A549 (cell line): ENCODE measurements at regions not wholly inside any gene's neighbourhood (a gene's known extent, or its start where the extent isn't known, plus 50 kb on each side); places are given as distances from the start of the nearest gene placed in this dataset.
"Not testable (repeated sequence)": the region's sequence is repeated elsewhere in the genome, so short reads cannot be mapped to it uniquely, and the experiment has no call there.

Source experiments
- ATAC-seq, 2 experiments: fragments of 200-7000 bp in 1 of 2; fragments of >200 bp in 1 of 2; cut with Nextera tagmentation in 1 of 2; cut with Tn5 transposase in 1 of 2; 3 replicates each; pipeline versions ENCODE4 v1.8.0 to v1.9.1; 2018 to 2020; ENCODE audit warnings: mild to moderate bottlenecking in 1 of 2, moderate library complexity in 1 of 2
- CTCF ChIA-PET: fragments of 300-600 bp; sonication (Branson Sonifier 250); formaldehyde crosslinking; extraction: SDS; loops from one replicate; lab custom pipeline; 2021; ENCODE audit warnings: antibody characterized with exemption, inconsistent platforms; lab: Yijun Ruan, JAX
- POLR2A ChIA-PET: fragments of 350-600 bp; formaldehyde crosslinking; extraction: SDS; loops from one replicate; lab custom pipeline; 2021; ENCODE audit warnings: antibody characterized with exemption, inconsistent platforms; lab: Yijun Ruan, JAX
- DNase-seq, 2 experiments: peaks; one replicate each; pipeline versions ENCODE4 v3.0.0 to v3.0.0-alpha.2; 2011 to 2016; ENCODE audit warnings: low read depth in 1 of 2, low spot score in 1 of 2
- FAIRE-seq: peaks from 2 replicates; lab custom pipeline; 2011; peaks lifted over from hg19 to GRCh38; lab: Jason Lieb, UNC
- H3K27ac ChIP-seq, 2 experiments: fragments of >200 bp; sonication (Bioruptor Twin); formaldehyde crosslinking; 3 replicates each; pipeline ENCODE4 v1.5.1; 2016 to 2017
- H3K4me1 ChIP-seq: fragments of >200 bp; sonication (Bioruptor Twin); formaldehyde crosslinking; 3 replicates; pipeline ENCODE4 v1.6.1; 2016
- H3K4me2 ChIP-seq: fragments of >200 bp; sonication (Bioruptor Twin); formaldehyde crosslinking; 3 replicates; pipeline ENCODE4 v1.6.1; 2016
- H3K4me3 ChIP-seq: fragments of >200 bp; sonication (Bioruptor Twin); formaldehyde crosslinking; 3 replicates; pipeline ENCODE4 v1.5.1; 2016
- H3K9me3 ChIP-seq: fragments of >200 bp; sonication (Bioruptor Twin); formaldehyde crosslinking; 3 replicates; pipeline ENCODE4 v1.6.1; 2016
- CBX2 ChIP-seq: fragments of 200-600 bp; sonication (generic); IDR thresholded peaks from 2 replicates; pipeline ENCODE4 v1.6.1; 2016; ENCODE audit warnings: low read depth, mild to moderate bottlenecking, borderline replicate concordance
- CHD4 ChIP-seq: fragments of 200-600 bp; sonication (generic); IDR thresholded peaks from 2 replicates; pipeline ENCODE4 v1.6.1; 2016; ENCODE audit warnings: antibody characterized with exemption, mild to moderate bottlenecking, borderline replicate concordance
- EHF ChIP-seq: fragments of 250-450 bp; sonication (Bioruptor Pico); IDR thresholded peaks from 2 replicates; pipeline ENCODE4 v1.5.0; 2020; ENCODE audit warnings: mild to moderate bottlenecking
- EHMT2 ChIP-seq: fragments of 200-600 bp; sonication (generic); IDR thresholded peaks from 2 replicates; pipeline ENCODE4 v1.6.1; 2016; ENCODE audit warnings: antibody characterized with exemption, low read depth, mild to moderate bottlenecking, moderate library complexity
- ESRRA ChIP-seq: fragments of 150-350 bp; IDR thresholded peaks from 2 replicates; pipeline ENCODE4 v1.6.1; 2014; ENCODE audit warnings: mild to moderate bottlenecking, low read length, borderline replicate concordance
- GATA3 ChIP-seq: IDR thresholded peaks from 2 replicates; pipeline ENCODE4 v1.6.1; 2012; ENCODE audit warnings: borderline replicate concordance
- HEYL ChIP-seq: fragments of 250-450 bp; sonication (Bioruptor Pico); IDR thresholded peaks from 2 replicates; pipeline ENCODE4 v1.8.0; 2021; ENCODE audit warnings: mild to moderate bottlenecking, moderate library complexity
- HOXA7 ChIP-seq: fragments of 250-450 bp; sonication (Bioruptor Pico); IDR thresholded peaks from 2 replicates; pipeline ENCODE4 v1.5.0; 2020; ENCODE audit warnings: mild to moderate bottlenecking, moderate library complexity
- HOXB13 ChIP-seq: fragments of 250-450 bp; sonication (Bioruptor Pico); IDR thresholded peaks from 2 replicates; pipeline ENCODE4 v1.5.0; 2020; ENCODE audit warnings: low read depth, mild to moderate bottlenecking, moderate library complexity
- JUN ChIP-seq, 2 experiments: fragments of >200 bp; sonication (Bioruptor Twin); formaldehyde crosslinking; IDR thresholded peaks; 2 replicates in 1 of 2; 3 replicates in 1 of 2; pipeline ENCODE4 v1.6.1; 2016 to 2017
- KDM1A ChIP-seq: fragments of 200-600 bp; sonication (generic); IDR thresholded peaks from 2 replicates; pipeline ENCODE4 v1.6.1; 2016; ENCODE audit warnings: low read depth, mild to moderate bottlenecking
- MAFK ChIP-seq: fragments of 450-650 bp; IDR thresholded peaks from 2 replicates; pipeline ENCODE4 v1.6.1; 2014; ENCODE audit not compliant: partially characterized antibody
- MYC ChIP-seq: IDR thresholded peaks from 2 replicates; pipeline ENCODE4 v1.6.1; 2012; ENCODE audit warnings: mild to moderate bottlenecking, inconsistent platforms, low read length, improper control_type of control experiment, borderline replicate concordance
- NFE2L2 ChIP-seq: fragments of 150-350 bp; conservative IDR thresholded peaks from 2 replicates; pipeline ENCODE4 v1.6.1; 2014; ENCODE audit warnings: low read length
- NR3C1 ChIP-seq: fragments of >200 bp; sonication (Bioruptor Twin); formaldehyde crosslinking; IDR thresholded peaks from 3 replicates; pipeline ENCODE4 v1.6.1; 2017
- POLR2A ChIP-seq: IDR thresholded peaks from 2 replicates; pipeline ENCODE4 v1.6.1; 2012; ENCODE audit warnings: mild to moderate bottlenecking, low read length
- POLR2AphosphoS2 ChIP-seq: conservative IDR thresholded peaks from 2 replicates; pipeline ENCODE4 v1.6.1; 2012; ENCODE audit warnings: low read length, improper control_type of control experiment, inconsistent platforms
- RARB ChIP-seq: fragments of 250-450 bp; sonication (Bioruptor Pico); IDR thresholded peaks from 2 replicates; pipeline ENCODE4 v1.8.0; 2021; ENCODE audit warnings: mild to moderate bottlenecking, moderate library complexity
- SREBF2 ChIP-seq: fragments of 450-650 bp; IDR thresholded peaks from 2 replicates; pipeline ENCODE4 v1.6.1; 2014; ENCODE audit warnings: mild to moderate bottlenecking, moderate library complexity
- ZC3H11A ChIP-seq: fragments of 450-650 bp; IDR thresholded peaks from 2 replicates; pipeline ENCODE4 v1.6.1; 2014; ENCODE audit warnings: antibody characterized with exemption, mild to moderate bottlenecking
- WGBS: methylation state at CpG from one replicate; pipeline ENCODE4 v1.1.6; 2017; ENCODE audit errors: missing lambda C conversion rate; 5-methylcytosine and 5-hydroxymethylcytosine counted together
- TF ChIP-seq, protein P1 (sequence below): IDR thresholded peaks from 2 replicates; pipeline ENCODE4 v1.6.1; 2012; ENCODE audit warnings: low read depth, borderline replicate concordance
- TF ChIP-seq, protein P2 (sequence below): IDR thresholded peaks from 2 replicates; pipeline ENCODE4 v1.6.1; 2012
- TF ChIP-seq, protein P3 (sequence below): fragments of 150-350 bp; IDR thresholded peaks from 2 replicates; pipeline ENCODE4 v1.6.1; 2014; ENCODE audit warnings: low read depth, mild to moderate bottlenecking, low read length
- TF ChIP-seq, protein P4 (sequence below): fragments of 450-650 bp; IDR thresholded peaks from 2 replicates; pipeline ENCODE4 v1.6.1; 2014; ENCODE audit warnings: antibody characterized with exemption

DNA sequence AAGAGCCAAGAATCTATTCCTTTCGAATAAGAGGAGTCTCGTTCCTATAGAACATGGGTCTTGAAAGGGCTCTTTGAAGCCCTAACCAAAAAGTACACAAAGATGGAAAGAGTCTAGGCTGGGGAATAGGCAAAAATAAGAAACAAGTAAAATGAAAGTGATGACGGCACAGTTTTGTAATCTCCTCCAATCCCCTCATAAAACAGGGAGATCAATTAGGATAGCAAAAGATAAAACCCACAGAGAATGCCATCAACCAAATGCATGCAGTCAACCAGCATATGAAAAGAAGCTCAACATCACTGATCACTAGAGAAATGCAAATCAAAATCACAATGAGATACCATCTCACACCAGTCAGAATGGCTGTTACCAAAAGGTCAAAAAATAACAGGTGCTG lies 122.4 kb upstream of the LSM14A start:
- ATAC-seq = no peak
- FAIRE-seq = no peak
- WGBS = 25% methylated on average over 3 of the region's 3 CpGs
- no peak overlapping the region for H3K4me2 ChIP-seq
- CTCF ChIA-PET = interaction anchor here (7.0 kb wide), 1 partner anchor 47 kb away, joined by 24 read pairs; no protein-coding TSS in a partner anchor
- POLR2A ChIA-PET = no interaction called here
- no peak for DNase-seq
- H3K4me1 ChIP-seq = no peaks in the 10 kb centered on the region
- no peaks in the 10 kb centered on the region for H3K9me3 ChIP-seq
- H3K4me3 ChIP-seq = no peak overlapping the region
- H3K27ac ChIP-seq = no peak overlapping the region
- TF ChIP-seq MAFK (peak; percentile 78), ZC3H11A (no peak)

DNA sequence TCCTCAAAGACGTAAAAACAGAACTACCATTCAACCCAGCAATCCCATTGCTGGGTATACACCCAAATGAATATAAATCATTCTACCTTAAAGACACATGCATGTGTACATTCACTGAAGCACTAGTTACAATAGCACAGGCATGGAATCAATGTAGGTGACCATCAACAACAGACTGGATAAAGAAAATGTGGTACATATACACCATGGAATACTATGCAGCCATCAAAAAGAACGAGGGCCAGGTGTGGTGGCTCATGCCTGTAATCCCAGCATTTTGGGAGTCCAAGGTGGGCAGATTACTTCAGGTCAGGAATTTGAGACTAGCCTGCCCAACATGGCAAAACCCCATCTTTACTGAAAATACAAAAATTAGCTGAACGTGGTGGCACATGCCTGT lies 121.9 kb upstream of the LSM14A start:
- H3K4me1 ChIP-seq, H3K4me3 ChIP-seq, DNase-seq, POLR2A ChIA-PET, H3K4me2 ChIP-seq, FAIRE-seq, ATAC-seq, H3K27ac ChIP-seq, H3K9me3 ChIP-seq: not testable (repeated sequence)
- CTCF ChIA-PET = interaction anchor here (1.7 to 7.0 kb wide), 2 partner anchors 9 to 46 kb away, joined by 7 to 24 read pairs; no protein-coding TSS in a partner anchor
- WGBS = 21% methylated on average over 3 of the region's 3 CpGs

DNA sequence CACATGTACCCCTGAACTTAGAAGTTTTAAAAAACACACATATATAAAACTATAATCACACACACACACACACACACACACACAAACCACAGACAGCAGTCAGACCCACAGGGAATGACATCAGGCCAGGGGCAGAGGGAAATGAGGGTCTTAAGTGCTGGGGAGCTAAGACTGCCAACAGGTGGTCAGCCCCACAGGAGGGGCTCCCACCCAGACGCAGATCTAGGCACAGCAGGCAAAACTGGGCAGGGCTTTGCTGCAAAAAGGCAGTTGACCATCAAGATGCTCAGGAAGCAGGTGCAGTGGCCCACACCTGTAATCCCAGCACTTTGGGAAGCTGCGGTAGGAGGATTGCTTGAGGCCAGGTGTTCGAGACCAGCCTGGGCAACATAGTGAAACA lies 121.0 kb upstream of the LSM14A start:
- POLR2A ChIA-PET = no interaction called here
- ATAC-seq (no peak), DNase-seq (no peak), FAIRE-seq (no peak)
- Histone ChIP-seq H3K4me3 (no peak overlapping the region), H3K4me1 (no peaks in the 10 kb centered on the region), H3K9me3 (no peaks in the 10 kb centered on the region), H3K27ac (no peak overlapping the region), H3K4me2 (no peak overlapping the region)
- whole genome bisulfite sequencing = 48% methylated on average over 3 of the region's 3 CpGs
- CTCF ChIA-PET = interaction anchor here (0.7 to 7.0 kb wide), 5 partner anchors 9 to 273 kb away, joined by 3 to 24 read pairs (median 7); no protein-coding TSS in a partner anchor
- no peak for TF ChIP-seq ZC3H11A
- TF ChIP-seq KDM1A = no peak
- TF ChIP-seq HOXA7 (CRISPR knock-in tag) = no peak
- TF ChIP-seq NFE2L2 = no peak
- no peak for TF ChIP-seq NR3C1
- no peak for TF ChIP-seq HEYL (CRISPR knock-in tag)
- TF ChIP-seq POLR2A = no peak
- TF ChIP-seq MYC = no peak
- no peak for TF ChIP-seq CHD4

DNA sequence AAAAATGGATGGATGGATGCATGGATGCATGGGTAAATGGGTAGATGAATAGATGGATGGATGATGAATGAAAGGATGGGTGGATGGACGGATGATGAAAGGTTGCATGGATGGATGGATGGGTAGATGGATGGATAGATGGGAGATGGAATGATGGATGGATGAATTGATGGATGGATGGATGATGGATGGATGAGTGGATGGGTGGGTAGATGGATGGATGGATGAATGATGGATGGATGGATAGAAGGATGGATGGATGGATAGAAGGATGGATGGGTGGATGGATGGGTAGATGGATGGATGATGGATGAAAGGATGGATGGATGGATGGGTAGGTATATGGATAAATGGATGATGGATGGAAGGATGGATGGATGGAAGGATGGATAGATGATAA lies 115.1 kb upstream of the LSM14A start:
- peaks cover 3% of the 10 kb centered on the region; the same call in 1 of the 3 replicates for H3K9me3 ChIP-seq
- ATAC-seq (no peak), FAIRE-seq (peak; percentile 77), DNase-seq (no peak)
- no peaks in the 10 kb centered on the region for H3K4me1 ChIP-seq
- ChIA-PET POLR2A (no interaction called here), CTCF (interaction anchor here (1.0 kb wide), 1 partner anchor 279 kb away, joined by 3 read pairs; no protein-coding TSS in a partner anchor)
- H3K4me2 ChIP-seq = no peak overlapping the region
- WGBS = 24% methylated on average over 1 of the region's 1 CpG
- TF ChIP-seq SREBF2 (no peak), POLR2A (0 out of 2 replicates have a peak, but pooled peaks have one; percentile 6)
- no peak overlapping the region for H3K4me3 ChIP-seq
- no peak overlapping the region for H3K27ac ChIP-seq

DNA sequence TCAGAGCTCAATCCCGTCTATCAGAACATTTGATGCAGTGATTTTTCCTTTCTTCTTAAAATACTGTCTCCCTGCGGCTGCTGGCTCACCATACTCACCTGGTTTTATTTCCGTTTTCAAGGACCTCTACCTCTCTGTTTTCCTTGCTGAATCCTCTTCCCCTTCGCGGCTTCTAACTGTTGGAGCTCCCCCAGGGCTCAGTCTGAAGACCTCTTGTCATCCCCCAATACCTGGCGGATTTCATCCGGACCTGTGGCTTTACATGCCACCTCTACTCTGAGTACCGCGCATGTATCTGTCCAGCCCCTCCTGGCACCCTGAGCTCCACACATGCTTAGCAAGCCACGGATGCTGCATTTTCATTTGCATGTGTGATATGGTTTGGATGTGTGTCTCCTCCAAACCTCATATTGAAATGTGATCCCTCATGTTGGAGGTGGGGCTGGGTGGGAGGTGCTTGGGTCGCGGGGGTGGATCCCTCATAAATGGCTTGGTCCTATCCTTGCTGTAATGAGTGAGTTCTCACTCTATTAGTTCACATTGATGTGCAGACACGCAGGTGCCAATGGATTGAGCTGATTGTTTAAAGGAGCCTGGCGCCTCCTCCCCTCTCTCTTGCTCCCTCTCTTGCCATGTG lies 106.2 kb upstream of the LSM14A start:
- POLR2A ChIA-PET = no interaction called here
- CTCF ChIA-PET = interaction anchor here (0.8 to 5.3 kb wide), 11 partner anchors 10 to 647 kb away, joined by 3 to 34 read pairs (median 4); no protein-coding TSS in a partner anchor
- DNase-seq = no peak
- TF ChIP-seq POLR2AphosphoS2 (no peak), EHMT2 (no peak), JUN (IDR thresholded peaks at IDR 0.05) (no peak), RARB (CRISPR knock-in tag) (no peak), GATA3 (no peak), MAFK (no peak), ESRRA (no peak), EHF (CRISPR knock-in tag) (no peak), MYC (no peak), CBX2 (no peak), HOXB13 (CRISPR knock-in tag) (no peak)
- TF ChIP-seq, protein P1, sequence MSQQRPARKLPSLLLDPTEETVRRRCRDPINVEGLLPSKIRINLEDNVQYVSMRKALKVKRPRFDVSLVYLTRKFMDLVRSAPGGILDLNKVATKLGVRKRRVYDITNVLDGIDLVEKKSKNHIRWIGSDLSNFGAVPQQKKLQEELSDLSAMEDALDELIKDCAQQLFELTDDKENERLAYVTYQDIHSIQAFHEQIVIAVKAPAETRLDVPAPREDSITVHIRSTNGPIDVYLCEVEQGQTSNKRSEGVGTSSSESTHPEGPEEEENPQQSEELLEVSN = no peak
- TF ChIP-seq, protein P2, sequence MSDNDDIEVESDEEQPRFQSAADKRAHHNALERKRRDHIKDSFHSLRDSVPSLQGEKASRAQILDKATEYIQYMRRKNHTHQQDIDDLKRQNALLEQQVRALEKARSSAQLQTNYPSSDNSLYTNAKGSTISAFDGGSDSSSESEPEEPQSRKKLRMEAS = no peak
- TF ChIP-seq, protein P3, sequence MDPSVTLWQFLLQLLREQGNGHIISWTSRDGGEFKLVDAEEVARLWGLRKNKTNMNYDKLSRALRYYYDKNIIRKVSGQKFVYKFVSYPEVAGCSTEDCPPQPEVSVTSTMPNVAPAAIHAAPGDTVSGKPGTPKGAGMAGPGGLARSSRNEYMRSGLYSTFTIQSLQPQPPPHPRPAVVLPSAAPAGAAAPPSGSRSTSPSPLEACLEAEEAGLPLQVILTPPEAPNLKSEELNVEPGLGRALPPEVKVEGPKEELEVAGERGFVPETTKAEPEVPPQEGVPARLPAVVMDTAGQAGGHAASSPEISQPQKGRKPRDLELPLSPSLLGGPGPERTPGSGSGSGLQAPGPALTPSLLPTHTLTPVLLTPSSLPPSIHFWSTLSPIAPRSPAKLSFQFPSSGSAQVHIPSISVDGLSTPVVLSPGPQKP = no peak
- TF ChIP-seq, protein P4, sequence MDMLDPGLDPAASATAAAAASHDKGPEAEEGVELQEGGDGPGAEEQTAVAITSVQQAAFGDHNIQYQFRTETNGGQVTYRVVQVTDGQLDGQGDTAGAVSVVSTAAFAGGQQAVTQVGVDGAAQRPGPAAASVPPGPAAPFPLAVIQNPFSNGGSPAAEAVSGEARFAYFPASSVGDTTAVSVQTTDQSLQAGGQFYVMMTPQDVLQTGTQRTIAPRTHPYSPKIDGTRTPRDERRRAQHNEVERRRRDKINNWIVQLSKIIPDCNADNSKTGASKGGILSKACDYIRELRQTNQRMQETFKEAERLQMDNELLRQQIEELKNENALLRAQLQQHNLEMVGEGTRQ = no peak
- 71% methylated on average over 14 of the region's 14 CpGs for WGBS
- Histone ChIP-seq H3K4me1 (peaks cover 18% of the 10 kb centered on the region), H3K4me2 (no peak overlapping the region), H3K9me3 (no peaks in the 10 kb centered on the region), H3K27ac (no peak overlapping the region), H3K4me3 (no peak overlapping the region)
- FAIRE-seq = no peak
- ATAC-seq = no peak
